OCI-LY1 (cell line): ENCODE measurements at regions not wholly inside any gene's neighbourhood (a gene's known extent, or its start where the extent isn't known, plus 50 kb on each side); places are given as distances from the start of the nearest gene placed in this dataset.

Experiments
- H2AFZ ChIP-seq: fragments of 200-600 bp; sonication (generic), shearing (Covaris generic); 2 replicates; pipeline ENCODE4 v1.6.0; 2014; ENCODE audit warnings: antibody characterized with exemption, mild to moderate bottlenecking, low read length
- H3F3A ChIP-seq: fragments of 200-600 bp; sonication (generic), shearing (Covaris generic); 2 replicates; pipeline ENCODE4 v1.6.0; 2014; ENCODE audit warnings: mild to moderate bottlenecking, antibody characterized with exemption, low read length, moderate library complexity; ENCODE audit not compliant: insufficient read depth
- H3K27ac ChIP-seq: fragments of 200-600 bp; sonication (generic); 2 replicates; pipeline ENCODE4 v1.5.1; 2014; ENCODE audit warnings: low read length, mixed run types, mild to moderate bottlenecking, low read depth; ENCODE audit not compliant: poor library complexity, severe bottlenecking
- H3K27me3 ChIP-seq: fragments of 200-600 bp; sonication (generic); 2 replicates; pipeline ENCODE4 v1.6.0; 2014; ENCODE audit warnings: antibody characterized with exemption, mild to moderate bottlenecking, low read length, moderate library complexity; ENCODE audit not compliant: insufficient read depth
- H3K36me3 ChIP-seq: fragments of 200-600 bp; sonication (generic); 2 replicates; pipeline ENCODE4 v1.6.1; 2014; ENCODE audit warnings: mild to moderate bottlenecking, antibody characterized with exemption, low read length, moderate library complexity, mixed read lengths; ENCODE audit not compliant: insufficient read depth
- H3K4me1 ChIP-seq: fragments of 200-600 bp; sonication (generic); 2 replicates; pipeline ENCODE4 v1.5.1; 2014; ENCODE audit warnings: mild to moderate bottlenecking, low read length, moderate library complexity; ENCODE audit not compliant: insufficient read depth, severe bottlenecking
- H3K4me2 ChIP-seq: fragments of 200-600 bp; sonication (generic), shearing (Covaris generic); 2 replicates; pipeline ENCODE4 v1.6.1; 2014; ENCODE audit warnings: low read length
- H3K4me3 ChIP-seq: fragments of 200-600 bp; sonication (generic); 2 replicates; pipeline ENCODE4 v1.5.1; 2014; ENCODE audit warnings: low read length, low read depth, mild to moderate bottlenecking, mixed read lengths; ENCODE audit not compliant: poor library complexity, severe bottlenecking
- H3K79me2 ChIP-seq: fragments of 200-600 bp; shearing (Covaris generic); 2 replicates; pipeline ENCODE4 v1.6.1; 2016; ENCODE audit warnings: mixed run types, low read length, mixed read lengths; ENCODE audit not compliant: insufficient read depth
- H3K9ac ChIP-seq: fragments of 200-600 bp; sonication (generic), shearing (Covaris generic); 2 replicates; pipeline ENCODE4 v1.6.1; 2014; ENCODE audit warnings: mild to moderate bottlenecking, low read length, mixed read lengths
- H3K9me2 ChIP-seq: fragments of 200-600 bp; sonication (generic), shearing (Covaris generic); 2 replicates; pipeline ENCODE4 v1.6.1; 2014; ENCODE audit warnings: low read depth, mild to moderate bottlenecking, low read length, mixed read lengths
- H3K9me3 ChIP-seq: fragments of 200-600 bp; shearing (Covaris generic); 2 replicates; pipeline ENCODE4 v1.6.1; 2014; ENCODE audit warnings: low read length, mixed read lengths
- H4K20me1 ChIP-seq: fragments of 200-600 bp; sonication (generic), shearing (Covaris generic); 2 replicates; pipeline ENCODE4 v1.6.0; 2016; ENCODE audit warnings: mild to moderate bottlenecking, low read length; ENCODE audit not compliant: insufficient read depth
- EZH2 ChIP-seq: fragments of 200-600 bp; sonication (generic), shearing (Covaris generic); IDR thresholded peaks from 2 replicates; pipeline ENCODE4 v1.8.0; 2017; ENCODE audit warnings: borderline replicate concordance, mixed run types, mild to moderate bottlenecking, antibody characterized with exemption, low read length, moderate library complexity, mixed read lengths
- TF ChIP-seq, protein P1 (sequence below): fragments of 200-600 bp; sonication (generic), shearing (Covaris generic); IDR thresholded peaks from 2 replicates; pipeline ENCODE4 v1.5.1; 2017; ENCODE audit warnings: mild to moderate bottlenecking, antibody characterized with exemption, low read length, moderate library complexity, mixed read lengths

DNA sequence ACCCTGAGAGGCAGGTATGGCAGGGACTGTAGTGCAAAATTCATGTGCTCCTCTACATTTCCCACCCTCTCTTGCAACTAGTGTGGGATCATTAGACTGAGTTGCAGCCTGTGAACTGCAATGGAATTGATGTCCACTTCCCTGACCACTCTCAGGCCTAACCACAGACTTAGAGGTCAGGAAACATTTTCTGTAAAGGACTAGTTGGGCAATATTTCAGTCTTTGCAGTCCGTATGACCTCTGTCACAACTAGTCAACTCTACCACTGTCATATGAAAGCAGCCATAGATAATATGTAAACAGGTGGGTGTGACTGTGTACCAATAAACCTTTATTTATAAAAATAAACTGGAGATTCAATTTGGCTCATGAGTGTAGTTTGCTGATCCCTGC, 134.4 kb upstream of the TOP1 start:
- no peak overlapping the region for H2AFZ ChIP-seq
- TF ChIP-seq, protein P1, sequence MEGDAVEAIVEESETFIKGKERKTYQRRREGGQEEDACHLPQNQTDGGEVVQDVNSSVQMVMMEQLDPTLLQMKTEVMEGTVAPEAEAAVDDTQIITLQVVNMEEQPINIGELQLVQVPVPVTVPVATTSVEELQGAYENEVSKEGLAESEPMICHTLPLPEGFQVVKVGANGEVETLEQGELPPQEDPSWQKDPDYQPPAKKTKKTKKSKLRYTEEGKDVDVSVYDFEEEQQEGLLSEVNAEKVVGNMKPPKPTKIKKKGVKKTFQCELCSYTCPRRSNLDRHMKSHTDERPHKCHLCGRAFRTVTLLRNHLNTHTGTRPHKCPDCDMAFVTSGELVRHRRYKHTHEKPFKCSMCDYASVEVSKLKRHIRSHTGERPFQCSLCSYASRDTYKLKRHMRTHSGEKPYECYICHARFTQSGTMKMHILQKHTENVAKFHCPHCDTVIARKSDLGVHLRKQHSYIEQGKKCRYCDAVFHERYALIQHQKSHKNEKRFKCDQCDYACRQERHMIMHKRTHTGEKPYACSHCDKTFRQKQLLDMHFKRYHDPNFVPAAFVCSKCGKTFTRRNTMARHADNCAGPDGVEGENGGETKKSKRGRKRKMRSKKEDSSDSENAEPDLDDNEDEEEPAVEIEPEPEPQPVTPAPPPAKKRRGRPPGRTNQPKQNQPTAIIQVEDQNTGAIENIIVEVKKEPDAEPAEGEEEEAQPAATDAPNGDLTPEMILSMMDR = no peak
- no peak for TF ChIP-seq EZH2
- H3K36me3 ChIP-seq = no peaks in the 10 kb centered on the region
- no peak overlapping the region for H3K4me2 ChIP-seq
- H3K27ac ChIP-seq = no peak overlapping the region
- H3K9ac ChIP-seq = no peak overlapping the region
- no peaks in the 10 kb centered on the region for H3F3A ChIP-seq
- peaks cover 58% of the 10 kb centered on the region for H3K4me1 ChIP-seq
- H3K9me2 ChIP-seq = no peaks in the 10 kb centered on the region
- no peaks in the 10 kb centered on the region for H3K79me2 ChIP-seq
- H4K20me1 ChIP-seq = no peaks in the 10 kb centered on the region
- H3K9me3 ChIP-seq = no peaks in the 10 kb centered on the region
- H3K4me3 ChIP-seq = no peak overlapping the region
- no peaks in the 10 kb centered on the region for H3K27me3 ChIP-seq

DNA sequence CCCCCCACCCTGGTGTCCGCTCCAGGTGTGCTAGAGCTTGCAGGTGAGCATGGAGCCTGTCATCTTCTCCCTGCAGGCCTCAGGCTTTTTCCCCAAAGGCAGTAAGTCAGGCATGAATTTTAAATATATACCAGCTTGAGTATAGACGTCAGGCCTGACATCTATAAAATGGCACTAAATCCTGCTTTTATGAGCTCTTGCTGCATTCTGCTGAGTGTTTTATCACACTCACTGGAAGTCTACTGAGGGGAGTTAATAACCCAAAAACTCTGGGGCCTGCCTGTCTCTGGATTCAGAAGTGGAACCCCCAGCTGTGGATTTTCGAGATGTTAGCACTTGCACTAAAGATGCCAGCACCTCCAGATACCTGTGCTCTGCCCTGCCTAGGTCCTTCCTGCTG, 133.4 kb upstream of the TOP1 start:
- H4K20me1 ChIP-seq = no peaks in the 10 kb centered on the region
- H3K9me3 ChIP-seq = no peaks in the 10 kb centered on the region
- H3F3A ChIP-seq = no peaks in the 10 kb centered on the region
- H3K27me3 ChIP-seq = no peaks in the 10 kb centered on the region
- H3K27ac ChIP-seq = peak overlapping the region; percentile 73
- no peak overlapping the region for H3K4me3 ChIP-seq
- TF ChIP-seq, protein P1 = no peak
- no peak for TF ChIP-seq EZH2
- no peak overlapping the region; the same call in 1 of the 2 replicates for H3K9ac ChIP-seq
- H2AFZ ChIP-seq = no peak overlapping the region
- no peaks in the 10 kb centered on the region for H3K9me2 ChIP-seq
- H3K4me2 ChIP-seq = no peak overlapping the region
- peaks cover 68% of the 10 kb centered on the region for H3K4me1 ChIP-seq
- no peaks in the 10 kb centered on the region for H3K79me2 ChIP-seq
- H3K36me3 ChIP-seq = no peaks in the 10 kb centered on the region

DNA sequence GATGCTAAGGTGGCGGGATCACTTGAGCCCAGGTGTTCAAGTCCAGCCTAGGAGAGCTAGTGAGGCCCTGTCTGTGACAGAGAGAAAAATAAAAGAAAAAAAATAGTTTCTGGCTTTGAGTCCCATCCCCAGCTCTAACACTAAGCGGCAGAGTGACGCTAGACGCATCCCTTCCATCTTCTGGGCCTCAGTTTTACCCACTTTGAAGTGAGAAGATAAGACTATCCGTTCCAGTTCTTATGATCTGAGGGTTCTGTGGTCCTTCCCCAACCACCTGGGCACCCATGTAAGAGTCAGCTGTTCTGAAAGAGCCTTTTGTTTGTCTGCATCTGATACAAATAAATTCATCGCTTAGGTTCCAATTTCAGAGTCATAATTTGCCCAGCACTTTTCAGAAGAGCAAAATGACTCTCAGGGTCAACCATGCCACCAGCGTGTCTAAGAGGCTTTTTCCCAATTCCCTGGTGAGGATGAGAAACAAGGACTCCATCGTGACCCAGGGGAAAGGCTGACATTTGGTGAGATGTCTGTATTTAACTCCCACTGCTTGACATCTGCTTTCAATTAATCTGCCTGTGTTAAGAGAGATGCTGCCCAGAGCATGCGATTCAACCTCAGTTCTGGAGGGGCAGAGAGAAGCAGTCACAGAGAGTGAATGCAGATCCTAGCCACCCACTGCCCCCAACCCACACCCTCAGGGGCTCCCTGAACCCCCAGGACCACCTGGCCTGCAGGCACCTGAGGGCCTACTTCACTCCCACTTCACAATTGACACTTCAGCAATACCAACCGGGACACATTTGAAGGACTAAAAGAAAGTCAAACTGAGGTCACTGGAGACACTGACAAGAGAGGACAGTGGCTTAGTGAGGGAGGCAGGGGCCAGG, 131.6 kb upstream of the TOP1 start:
- Histone ChIP-seq H3K9ac (peak overlapping the region; percentile 31; the same call in 1 of the 2 replicates), H4K20me1 (no peaks in the 10 kb centered on the region), H3K4me2 (peak overlapping the region; percentile 5; the same call in 1 of the 2 replicates), H3K27ac (peak overlapping the region; percentile 73), H3K9me3 (no peaks in the 10 kb centered on the region), H2AFZ (no peak overlapping the region), H3K9me2 (no peaks in the 10 kb centered on the region), H3K27me3 (no peaks in the 10 kb centered on the region), H3K4me3 (no peak overlapping the region), H3K79me2 (no peaks in the 10 kb centered on the region), H3F3A (no peaks in the 10 kb centered on the region), H3K4me1 (peaks cover 68% of the 10 kb centered on the region), H3K36me3 (no peaks in the 10 kb centered on the region)
- TF ChIP-seq, protein P1 = no peak
- no peak for TF ChIP-seq EZH2
